H1 (cell line): ENCODE measurements at regions not wholly inside any gene's neighbourhood (a gene's known extent, or its start where the extent isn't known, plus 50 kb on each side); places are given as distances from the start of the nearest gene placed in this dataset.

Source experiments
- CTCF ChIA-PET: fragments of 300-600 bp; sonication (Branson Sonifier 250); formaldehyde crosslinking; loops from one replicate; lab custom pipeline; 2021; ENCODE audit not compliant: partially characterized antibody; lab: Charles Lee
- POLR2A ChIA-PET: fragments of 300-600 bp; sonication (Branson Sonifier 250); formaldehyde crosslinking; loops from one replicate; lab custom pipeline; 2021; ENCODE audit warnings: inconsistent platforms; ENCODE audit not compliant: partially characterized antibody; lab: Charles Lee
- DNase-seq, 2 experiments: peaks; one replicate each; pipeline versions ENCODE4 v3.0.0 to v3.0.0-alpha.2; 2010 to 2022; ENCODE audit warnings: low spot score in 2 of 2, low read depth in 1 of 2, mixed read lengths in 1 of 2
- FAIRE-seq: peaks from 2 replicates; lab custom pipeline; 2011; peaks lifted over from hg19 to GRCh38; lab: Jason Lieb, UNC
- H2AFZ ChIP-seq: 2 replicates; pipeline ENCODE4 v1.8.1; 2012; ENCODE audit warnings: low read length, inconsistent platforms
- H2AK5ac ChIP-seq: 2 replicates; pipeline ENCODE4 v1.6.1; 2013; ENCODE audit warnings: low read depth, low read length
- H2BK120ac ChIP-seq: replicated peaks from 2 replicates; pipeline ENCODE3; 2013; ENCODE audit warnings: low read depth, low read length, inconsistent platforms
- H2BK12ac ChIP-seq: 2 replicates; pipeline ENCODE4 v1.6.1; 2013; ENCODE audit warnings: low read depth, low read length
- H2BK15ac ChIP-seq: 2 replicates; pipeline ENCODE4 v1.6.1; 2013; ENCODE audit warnings: low read length
- H2BK20ac ChIP-seq: 2 replicates; pipeline ENCODE4 v1.6.1; 2013; ENCODE audit warnings: low read length
- H2BK5ac ChIP-seq: 2 replicates; pipeline ENCODE4 v1.6.1; 2013; ENCODE audit warnings: low read depth, low read length
- H3K14ac ChIP-seq: 2 replicates; pipeline ENCODE4 v1.6.1; 2013; ENCODE audit warnings: inconsistent platforms; ENCODE audit not compliant: insufficient read length
- H3K18ac ChIP-seq: 2 replicates; pipeline ENCODE4 v1.6.1; 2013; ENCODE audit warnings: low read length; ENCODE audit errors: extremely low read depth
- H3K23ac ChIP-seq: 2 replicates; pipeline ENCODE4 v1.6.1; 2013; ENCODE audit warnings: inconsistent platforms; ENCODE audit not compliant: insufficient read length
- H3K23me2 ChIP-seq: 2 replicates; pipeline ENCODE4 v1.6.1; 2013; ENCODE audit warnings: low read depth, low read length
- H3K27ac ChIP-seq: 2 replicates; pipeline ENCODE4 v1.6.1; 2011; ENCODE audit warnings: low read depth, low read length, inconsistent platforms
- H3K27me3 ChIP-seq, 4 experiments: replicated peaks in 1 of 4; 1 replicate in 1 of 4; 2 replicates in 3 of 4; pipeline versions ENCODE4 v1.6.1 to v1.8.1; 2011 to 2013; ENCODE audit warnings: low read length in 3 of 4, mild to moderate bottlenecking in 3 of 4, inconsistent platforms in 2 of 4, mixed read lengths in 2 of 4, moderate library complexity in 1 of 4; ENCODE audit not compliant: control insufficient read depth in 3 of 4, insufficient read depth in 3 of 4; ENCODE audit errors: extremely low read depth in 1 of 4
- H3K36me3 ChIP-seq, 4 experiments: 2 replicates each; pipeline versions ENCODE4 v1.6.1 to v1.8.1; 2011 to 2013; ENCODE audit warnings: mild to moderate bottlenecking in 4 of 4, low read length in 3 of 4, moderate library complexity in 2 of 4, control low read depth in 1 of 4, inconsistent platforms in 1 of 4; ENCODE audit not compliant: insufficient read depth in 4 of 4, control insufficient read depth in 2 of 4
- H3K4ac ChIP-seq: replicated peaks from 2 replicates; pipeline ENCODE3; 2013; ENCODE audit warnings: low read length, low read depth, mixed read lengths, inconsistent platforms; ENCODE audit not compliant: insufficient read length
- H3K4me1 ChIP-seq, 4 experiments: replicated peaks in 1 of 4; 1 replicate in 1 of 4; 2 replicates in 3 of 4; pipeline versions ENCODE4 v1.6.1 to v1.8.1; 2011 to 2013; ENCODE audit warnings: low read length in 3 of 4, inconsistent platforms in 2 of 4, mixed read lengths in 1 of 4; ENCODE audit not compliant: insufficient read depth in 4 of 4, control insufficient read depth in 3 of 4
- H3K4me2 ChIP-seq, 2 experiments: 2 replicates each; pipeline versions ENCODE4 v1.6.1 to v1.8.1; 2011 to 2013; ENCODE audit warnings: low read depth in 2 of 2, low read length in 2 of 2, control low read depth in 1 of 2, inconsistent platforms in 1 of 2, mild to moderate bottlenecking in 1 of 2; ENCODE audit not compliant: insufficient read depth in 1 of 2
- H3K4me3 ChIP-seq, 4 experiments: fragments of 200-600, 300-600 bp in 1 of 4; sonication (generic), shearing (Covaris generic), sonication (Bioruptor Twin) in 1 of 4; 2 replicates each; pipeline versions ENCODE4 v1.5.1 to v1.8.1; 2011 to 2016; ENCODE audit warnings: low read length in 4 of 4, low read depth in 3 of 4, control low read depth in 2 of 4, inconsistent platforms in 2 of 4, mild to moderate bottlenecking in 2 of 4, mixed read lengths in 1 of 4, moderate library complexity in 1 of 4; ENCODE audit not compliant: insufficient read depth in 2 of 4; ENCODE audit errors: extremely low read depth in 1 of 4
- H3K56ac ChIP-seq: replicated peaks from 2 replicates; pipeline ENCODE3; 2013; ENCODE audit warnings: low read depth, mild to moderate bottlenecking, mixed read lengths, low read length, inconsistent platforms; ENCODE audit not compliant: insufficient read length
- H3K79me1 ChIP-seq: 2 replicates; pipeline ENCODE4 v1.6.1; 2013; ENCODE audit warnings: low read depth, low read length, control low read depth
- H3K79me2 ChIP-seq, 2 experiments: 2 replicates each; pipeline versions ENCODE4 v1.6.1 to v1.8.1; 2012 to 2013; ENCODE audit warnings: low read length in 2 of 2, mild to moderate bottlenecking in 2 of 2, inconsistent platforms in 1 of 2; ENCODE audit not compliant: insufficient read depth in 2 of 2, control insufficient read depth in 1 of 2
- H3K9ac ChIP-seq, 4 experiments: replicated peaks in 1 of 4; 1 replicate in 1 of 4; 2 replicates in 3 of 4; pipeline versions ENCODE4 v1.6.1 to v1.8.1; 2011 to 2013; ENCODE audit warnings: low read depth in 3 of 4, low read length in 3 of 4, control low read depth in 2 of 4, mild to moderate bottlenecking in 2 of 4, moderate library complexity in 2 of 4, inconsistent platforms in 1 of 4; ENCODE audit errors: extremely low read depth in 1 of 4
- H3K9me3 ChIP-seq, 2 experiments: 2 replicates each; pipeline versions ENCODE4 v1.6.1 to v1.8.1; 2012 to 2013; ENCODE audit warnings: mild to moderate bottlenecking in 2 of 2, moderate library complexity in 2 of 2, control low read depth in 1 of 2, inconsistent platforms in 1 of 2, low read depth in 1 of 2, low read length in 1 of 2, mixed read lengths in 1 of 2; ENCODE audit not compliant: insufficient read depth in 2 of 2
- H4K20me1 ChIP-seq, 2 experiments: replicated peaks in 1 of 2; 2 replicates each; pipeline versions ENCODE3 to v1.8.1; 2011 to 2013; ENCODE audit warnings: inconsistent platforms in 2 of 2, low read length in 2 of 2, mild to moderate bottlenecking in 1 of 2; ENCODE audit not compliant: insufficient read depth in 2 of 2, control insufficient read depth in 1 of 2
- H4K5ac ChIP-seq: 2 replicates; pipeline ENCODE4 v1.6.1; 2013; ENCODE audit warnings: low read length, low read depth, mixed read lengths, inconsistent platforms; ENCODE audit not compliant: insufficient read length
- H4K8ac ChIP-seq: 2 replicates; pipeline ENCODE4 v1.8.0; 2013; ENCODE audit warnings: mild to moderate bottlenecking, moderate library complexity, low read length, inconsistent platforms; ENCODE audit not compliant: insufficient read depth; ENCODE audit errors: extremely low read depth
- H4K91ac ChIP-seq: replicated peaks from 2 replicates; pipeline ENCODE3; 2013; ENCODE audit warnings: low read length, mixed read lengths, inconsistent platforms; ENCODE audit not compliant: insufficient read length
- BACH1 ChIP-seq: IDR thresholded peaks from 2 replicates; pipeline ENCODE4 v1.6.1; 2012; ENCODE audit warnings: low read length, improper control_type of control experiment
- EZH2 ChIP-seq: fragments of 200-600 bp; sonication (generic); IDR thresholded peaks from 2 replicates; pipeline ENCODE4 v1.7.1; 2012; ENCODE audit warnings: low read depth, mild to moderate bottlenecking, moderate library complexity, low read length, inconsistent platforms; ENCODE audit not compliant: severe bottlenecking
- JUND ChIP-seq: IDR thresholded peaks from 2 replicates; pipeline ENCODE4 v1.6.1; 2011; ENCODE audit warnings: mild to moderate bottlenecking, improper control_type of control experiment, low read length
- KDM5A ChIP-seq: fragments of 200-600 bp; IDR thresholded peaks from 2 replicates; pipeline ENCODE4 v1.7.1; 2012; ENCODE audit warnings: mild to moderate bottlenecking, low read length, inconsistent platforms, mixed read lengths
- WGBS, 2 experiments: shearing (Covaris generic) in 1 of 2; methylation state at CpG; one replicate each; pipeline versions ENCODE4 v1.1.6 to v1.1.7; 2013 to 2015; ENCODE audit warnings: low lambda C conversion rate in 2 of 2, mixed read lengths in 2 of 2, inconsistent platforms in 1 of 2, low coverage in 1 of 2, missing lambda C conversion rate in 1 of 2; ENCODE audit not compliant: insufficient replicate concordance in 2 of 2, insufficient coverage in 1 of 2, insufficient read length in 1 of 2; ENCODE audit errors: extremely low coverage in 1 of 2, missing lambda C conversion rate in 1 of 2; 5-methylcytosine and 5-hydroxymethylcytosine counted together
- TF ChIP-seq, protein P1 (sequence below): IDR thresholded peaks from 2 replicates; pipeline ENCODE4 v1.6.1; 2012; ENCODE audit warnings: inconsistent platforms

DNA sequence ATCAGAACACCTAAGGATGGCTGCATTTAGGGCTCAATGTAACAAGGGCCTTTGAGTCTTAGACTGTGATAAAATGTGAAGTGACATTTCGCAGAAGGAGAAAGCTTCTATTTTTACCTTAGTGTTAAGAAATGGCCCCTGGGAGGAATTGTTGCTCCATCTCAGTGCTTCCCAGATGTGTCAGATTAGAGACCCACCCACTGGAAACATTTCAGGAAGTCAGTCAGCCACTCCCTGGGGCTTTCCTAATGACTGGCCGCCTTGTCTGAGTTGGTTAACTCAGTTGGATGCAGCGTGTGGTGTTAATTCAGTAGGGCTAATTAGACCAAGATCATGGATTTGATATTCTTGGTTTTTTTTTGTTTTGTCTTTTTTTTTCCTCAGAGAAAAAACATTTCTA, 355.9 kb downstream of the PIK3C3 start:
- Histone ChIP-seq H3K4ac (no peak overlapping the region), H4K91ac (no peak overlapping the region), H3K27me3 (no peaks in the 10 kb centered on the region), H3K4me3 (no peak overlapping the region), H2BK15ac (no peak overlapping the region), H2BK5ac (no peak overlapping the region), H3K4me2 (no peak overlapping the region), H3K4me1 (no peaks in the 10 kb centered on the region; a peak in 1 of 7 replicates), H3K9me3 (peaks cover 0 to 7% of the 10 kb centered on the region in 2 experiments; a peak in 2 of 4 replicates), H2BK12ac (no peak overlapping the region), H2AFZ (no peak overlapping the region), H3K36me3 (no peaks in the 10 kb centered on the region), H3K56ac (no peak overlapping the region), H3K27ac (no peak overlapping the region), H3K23ac (no peak overlapping the region), H2BK120ac (no peak overlapping the region), H3K14ac (no peak overlapping the region), H3K79me2 (no peaks in the 10 kb centered on the region), H2BK20ac (no peak overlapping the region), H2AK5ac (no peak overlapping the region), H3K18ac (no peak overlapping the region), H4K8ac (no peak overlapping the region), H3K79me1 (no peaks in the 10 kb centered on the region), H3K9ac (no peak overlapping the region), H4K5ac (no peak overlapping the region), H4K20me1 (no peaks in the 10 kb centered on the region), H3K23me2 (no peaks in the 10 kb centered on the region)
- DNase-seq: no peak
- ChIA-PET CTCF (interaction anchor here (0.9 to 2.9 kb wide), 3 partner anchors 11 to 197 kb away, joined by 3 to 17 read pairs (median 3); no protein-coding TSS in a partner anchor), POLR2A (no interaction called here)
- TF ChIP-seq BACH1 (no peak), KDM5A (no peak), JUND (no peak), EZH2 (no peak)
- TF ChIP-seq, protein P1, sequence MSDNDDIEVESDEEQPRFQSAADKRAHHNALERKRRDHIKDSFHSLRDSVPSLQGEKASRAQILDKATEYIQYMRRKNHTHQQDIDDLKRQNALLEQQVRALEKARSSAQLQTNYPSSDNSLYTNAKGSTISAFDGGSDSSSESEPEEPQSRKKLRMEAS: no peak
- 85% methylated on average over 3 of the region's 3 CpGs; no CpG with 5 or more reads in 1 of the 2 experiments for WGBS, 2 experiments
- FAIRE-seq: no peak
